ENCODE measurements at regions not wholly inside any gene's neighbourhood (a gene's known extent, or its start where the extent isn't known, plus 50 kb on each side); places are given as distances from the start of the nearest gene placed in this dataset.

- TF ChIP-seq, protein P1, sequence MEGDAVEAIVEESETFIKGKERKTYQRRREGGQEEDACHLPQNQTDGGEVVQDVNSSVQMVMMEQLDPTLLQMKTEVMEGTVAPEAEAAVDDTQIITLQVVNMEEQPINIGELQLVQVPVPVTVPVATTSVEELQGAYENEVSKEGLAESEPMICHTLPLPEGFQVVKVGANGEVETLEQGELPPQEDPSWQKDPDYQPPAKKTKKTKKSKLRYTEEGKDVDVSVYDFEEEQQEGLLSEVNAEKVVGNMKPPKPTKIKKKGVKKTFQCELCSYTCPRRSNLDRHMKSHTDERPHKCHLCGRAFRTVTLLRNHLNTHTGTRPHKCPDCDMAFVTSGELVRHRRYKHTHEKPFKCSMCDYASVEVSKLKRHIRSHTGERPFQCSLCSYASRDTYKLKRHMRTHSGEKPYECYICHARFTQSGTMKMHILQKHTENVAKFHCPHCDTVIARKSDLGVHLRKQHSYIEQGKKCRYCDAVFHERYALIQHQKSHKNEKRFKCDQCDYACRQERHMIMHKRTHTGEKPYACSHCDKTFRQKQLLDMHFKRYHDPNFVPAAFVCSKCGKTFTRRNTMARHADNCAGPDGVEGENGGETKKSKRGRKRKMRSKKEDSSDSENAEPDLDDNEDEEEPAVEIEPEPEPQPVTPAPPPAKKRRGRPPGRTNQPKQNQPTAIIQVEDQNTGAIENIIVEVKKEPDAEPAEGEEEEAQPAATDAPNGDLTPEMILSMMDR (IDR thresholded peaks at IDR 0.05), result no peak
- no peak for TF ChIP-seq POLR2A (IDR thresholded peaks at IDR 0.05)
Observed at GRCh38 chr17:34090593-34090992, 164.5 kb upstream of the CCL2 start.

All from gastroesophageal sphincter (tissue), 3 donors.